ENCODE measurements at regions not wholly inside any gene's neighbourhood (a gene's known extent, or its start where the extent isn't known, plus 50 kb on each side); places are given as distances from the start of the nearest gene placed in this dataset.

DNA sequence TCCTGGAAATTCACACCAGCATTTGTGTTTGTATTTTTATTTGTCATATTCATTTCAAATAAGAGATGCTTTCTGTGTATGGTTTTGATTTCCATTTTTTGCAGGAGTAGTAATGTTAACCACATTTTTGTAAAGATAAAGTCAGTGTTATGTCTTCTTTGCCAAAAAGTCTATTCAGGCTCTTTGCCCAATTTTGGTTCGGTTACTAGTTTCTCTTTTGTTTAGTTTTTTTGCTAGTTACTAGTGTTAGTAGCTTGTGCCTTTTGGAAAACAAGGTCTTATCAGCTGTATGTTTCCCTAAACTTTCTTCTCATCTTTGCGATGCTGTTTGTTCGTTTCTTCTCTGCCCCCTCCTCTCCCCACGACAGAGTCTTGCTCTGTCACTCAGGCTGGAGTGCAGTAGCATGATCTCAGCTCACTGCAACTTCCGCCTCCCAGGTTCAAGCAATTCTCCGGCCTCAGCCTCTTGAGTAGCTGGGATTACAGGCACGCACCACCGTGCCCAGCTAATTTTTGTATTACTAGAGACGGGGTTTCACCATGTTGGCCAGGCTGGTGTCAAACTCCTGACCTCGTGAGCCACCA, 112.3 kb upstream of the GRK3 start:
- TF ChIP-seq, protein P1, sequence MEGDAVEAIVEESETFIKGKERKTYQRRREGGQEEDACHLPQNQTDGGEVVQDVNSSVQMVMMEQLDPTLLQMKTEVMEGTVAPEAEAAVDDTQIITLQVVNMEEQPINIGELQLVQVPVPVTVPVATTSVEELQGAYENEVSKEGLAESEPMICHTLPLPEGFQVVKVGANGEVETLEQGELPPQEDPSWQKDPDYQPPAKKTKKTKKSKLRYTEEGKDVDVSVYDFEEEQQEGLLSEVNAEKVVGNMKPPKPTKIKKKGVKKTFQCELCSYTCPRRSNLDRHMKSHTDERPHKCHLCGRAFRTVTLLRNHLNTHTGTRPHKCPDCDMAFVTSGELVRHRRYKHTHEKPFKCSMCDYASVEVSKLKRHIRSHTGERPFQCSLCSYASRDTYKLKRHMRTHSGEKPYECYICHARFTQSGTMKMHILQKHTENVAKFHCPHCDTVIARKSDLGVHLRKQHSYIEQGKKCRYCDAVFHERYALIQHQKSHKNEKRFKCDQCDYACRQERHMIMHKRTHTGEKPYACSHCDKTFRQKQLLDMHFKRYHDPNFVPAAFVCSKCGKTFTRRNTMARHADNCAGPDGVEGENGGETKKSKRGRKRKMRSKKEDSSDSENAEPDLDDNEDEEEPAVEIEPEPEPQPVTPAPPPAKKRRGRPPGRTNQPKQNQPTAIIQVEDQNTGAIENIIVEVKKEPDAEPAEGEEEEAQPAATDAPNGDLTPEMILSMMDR (conservative IDR thresholded peaks at IDR 0.05; ENCODE audit: low read depth, low read length): no peak
- TF ChIP-seq POLR2A (IDR thresholded peaks at IDR 0.05; ENCODE audit: low read depth, low read length): no peak
- TF ChIP-seq RAD21 (IDR thresholded peaks at IDR 0.05; ENCODE audit: low read length): no peak
- TF ChIP-seq MAFK (IDR thresholded peaks at IDR 0.05; ENCODE audit: low read depth, low read length): no peak
- no peak for TF ChIP-seq CEBPB (IDR thresholded peaks at IDR 0.05; ENCODE audit: low read depth, low read length)
- no peak for TF ChIP-seq SMC3 (IDR thresholded peaks at IDR 0.05; ENCODE audit: low read depth, low read length)
- TF ChIP-seq, protein P2, sequence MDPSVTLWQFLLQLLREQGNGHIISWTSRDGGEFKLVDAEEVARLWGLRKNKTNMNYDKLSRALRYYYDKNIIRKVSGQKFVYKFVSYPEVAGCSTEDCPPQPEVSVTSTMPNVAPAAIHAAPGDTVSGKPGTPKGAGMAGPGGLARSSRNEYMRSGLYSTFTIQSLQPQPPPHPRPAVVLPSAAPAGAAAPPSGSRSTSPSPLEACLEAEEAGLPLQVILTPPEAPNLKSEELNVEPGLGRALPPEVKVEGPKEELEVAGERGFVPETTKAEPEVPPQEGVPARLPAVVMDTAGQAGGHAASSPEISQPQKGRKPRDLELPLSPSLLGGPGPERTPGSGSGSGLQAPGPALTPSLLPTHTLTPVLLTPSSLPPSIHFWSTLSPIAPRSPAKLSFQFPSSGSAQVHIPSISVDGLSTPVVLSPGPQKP (IDR thresholded peaks at IDR 0.05; ENCODE audit: borderline replicate concordance, low read depth, low read length): no peak
- no peak for TF ChIP-seq BHLHE40 (IDR thresholded peaks at IDR 0.05; ENCODE audit: low read depth, low read length)
- no peak for TF ChIP-seq NFE2L2 (IDR thresholded peaks at IDR 0.05; ENCODE audit: low read depth, low read length)
- TF ChIP-seq MXI1 (IDR thresholded peaks at IDR 0.05; ENCODE audit: borderline replicate concordance, low read depth, low read length): no peak
- TF ChIP-seq, protein P3, sequence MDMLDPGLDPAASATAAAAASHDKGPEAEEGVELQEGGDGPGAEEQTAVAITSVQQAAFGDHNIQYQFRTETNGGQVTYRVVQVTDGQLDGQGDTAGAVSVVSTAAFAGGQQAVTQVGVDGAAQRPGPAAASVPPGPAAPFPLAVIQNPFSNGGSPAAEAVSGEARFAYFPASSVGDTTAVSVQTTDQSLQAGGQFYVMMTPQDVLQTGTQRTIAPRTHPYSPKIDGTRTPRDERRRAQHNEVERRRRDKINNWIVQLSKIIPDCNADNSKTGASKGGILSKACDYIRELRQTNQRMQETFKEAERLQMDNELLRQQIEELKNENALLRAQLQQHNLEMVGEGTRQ (IDR thresholded peaks at IDR 0.05; ENCODE audit: low read depth, low read length): no peak
- TF ChIP-seq RCOR1 (IDR thresholded peaks at IDR 0.05; ENCODE audit: insufficient replicate concordance, low read length): no peak
- TF ChIP-seq RFX5 (IDR thresholded peaks at IDR 0.05; ENCODE audit: low read depth, low read length): no peak

Measured in IMR-90 (cell line).